ENCODE measurements at regions not wholly inside any gene's neighbourhood (a gene's known extent, or its start where the extent isn't known, plus 50 kb on each side); places are given as distances from the start of the nearest gene placed in this dataset.

DNA sequence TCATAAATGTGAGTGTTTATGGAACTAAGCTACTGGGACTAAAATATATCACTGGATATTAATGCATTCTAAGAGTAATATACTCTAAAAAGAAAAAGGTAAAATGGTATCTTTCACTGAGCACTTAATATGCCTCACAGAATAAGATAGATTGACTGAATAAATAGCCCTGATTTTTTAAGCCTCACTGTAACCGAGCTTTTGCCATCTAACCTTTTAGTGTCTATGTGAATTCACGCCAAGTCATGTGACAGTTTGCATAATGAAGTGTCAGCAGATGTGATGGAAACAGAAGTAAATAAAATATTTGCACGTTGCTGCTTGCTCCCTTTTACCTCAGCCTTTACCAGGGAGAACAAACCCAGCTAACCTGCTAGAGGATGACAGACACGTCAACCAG lies 119.7 kb upstream of the NWD2 start:
- H3K4me3 ChIP-seq = no peak overlapping the region
- DNase-seq (ENCODE audit: low spot score) = no peak
- no peaks in the 10 kb centered on the region for H3K9me2 ChIP-seq (replicated peaks; ENCODE audit: insufficient read depth)
- H3K27ac ChIP-seq = no peak overlapping the region
- H3K4me2 ChIP-seq = no peak overlapping the region
- no peak overlapping the region for H2AFZ ChIP-seq
- no peaks in the 10 kb centered on the region for H3K36me3 ChIP-seq (replicated peaks; ENCODE audit: insufficient read depth, low read depth)
- no peaks in the 10 kb centered on the region for H3K9me3 ChIP-seq (ENCODE audit: low read depth)
- TF ChIP-seq EZH2phosphoT487 (IDR thresholded peaks at IDR 0.05; ENCODE audit: low read depth, severe bottlenecking, unreplicated experiment) (no peak), EZH2 (IDR thresholded peaks at IDR 0.05; ENCODE audit: borderline replicate concordance) (no peak), CTCF (IDR thresholded peaks at IDR 0.05; ENCODE audit: poor library complexity) (no peak)
- H3K27me3 ChIP-seq = no peaks in the 10 kb centered on the region
- H3K4me1 ChIP-seq (ENCODE audit: insufficient read depth) = no peaks in the 10 kb centered on the region
- no peaks in the 10 kb centered on the region for H4K20me1 ChIP-seq (ENCODE audit: insufficient read depth, poor library complexity, severe bottlenecking)
- no peaks in the 10 kb centered on the region for H3K79me2 ChIP-seq
- WGBS (ENCODE audit: low lambda C conversion rate, missing lambda C conversion rate) = 75% methylated on average over 4 of the region's 4 CpGs

DNA sequence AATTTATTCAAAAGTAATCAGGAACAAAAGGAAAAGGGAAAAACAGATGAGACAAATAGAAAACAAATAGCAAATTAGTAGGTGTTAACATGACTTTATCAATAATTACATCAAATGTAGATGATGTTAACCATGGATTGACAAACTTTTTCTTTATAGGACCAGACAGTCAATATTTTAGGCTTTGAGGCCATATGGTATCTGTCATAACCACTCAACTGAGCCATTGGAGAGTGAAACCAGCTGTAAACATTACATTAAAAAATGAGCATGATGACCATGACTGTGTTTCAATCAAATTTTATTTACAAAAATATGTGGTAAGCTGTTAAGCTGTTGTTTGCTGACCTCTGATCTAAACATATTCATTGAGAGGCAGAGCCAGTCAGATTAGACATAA lies 118.5 kb upstream of the NWD2 start:
- DNase-seq (ENCODE audit: low spot score) = no peak
- Histone ChIP-seq H3K4me1 (ENCODE audit: insufficient read depth) (no peaks in the 10 kb centered on the region), H3K27me3 (no peaks in the 10 kb centered on the region), H3K9me3 (ENCODE audit: low read depth) (no peaks in the 10 kb centered on the region), H3K9me2 (replicated peaks; ENCODE audit: insufficient read depth) (no peaks in the 10 kb centered on the region), H2AFZ (no peak overlapping the region), H4K20me1 (ENCODE audit: insufficient read depth, poor library complexity, severe bottlenecking) (no peaks in the 10 kb centered on the region), H3K4me2 (no peak overlapping the region), H3K36me3 (replicated peaks; ENCODE audit: insufficient read depth, low read depth) (no peaks in the 10 kb centered on the region), H3K79me2 (no peaks in the 10 kb centered on the region), H3K27ac (no peak overlapping the region), H3K4me3 (no peak overlapping the region)
- TF ChIP-seq CTCF (IDR thresholded peaks at IDR 0.05; ENCODE audit: poor library complexity) (no peak), EZH2 (IDR thresholded peaks at IDR 0.05; ENCODE audit: borderline replicate concordance) (no peak), EZH2phosphoT487 (IDR thresholded peaks at IDR 0.05; ENCODE audit: low read depth, severe bottlenecking, unreplicated experiment) (no peak)

DNA sequence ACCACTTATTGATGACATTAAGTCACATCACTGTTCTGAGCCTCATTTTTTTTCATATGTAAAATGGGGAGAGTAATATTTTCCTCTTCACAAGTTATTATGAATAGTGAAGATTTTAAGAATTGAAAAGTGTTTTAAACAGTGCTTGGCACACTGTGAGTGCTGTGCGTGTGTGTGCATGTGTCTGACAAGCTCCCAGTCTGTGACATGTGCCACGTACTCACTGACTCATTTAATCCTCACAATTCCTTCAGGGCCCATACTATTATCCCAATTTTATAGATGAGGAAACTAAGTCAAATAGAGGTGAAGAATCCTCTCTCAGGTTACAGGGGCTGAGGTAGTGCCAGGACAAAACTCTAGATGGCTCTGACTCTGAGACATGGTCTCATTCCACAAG lies 114.1 kb upstream of the NWD2 start:
- no peak overlapping the region for H3K4me2 ChIP-seq
- no peaks in the 10 kb centered on the region for H3K4me1 ChIP-seq (ENCODE audit: insufficient read depth)
- no peak overlapping the region for H3K4me3 ChIP-seq
- no peak overlapping the region for H2AFZ ChIP-seq
- no peaks in the 10 kb centered on the region for H4K20me1 ChIP-seq (ENCODE audit: insufficient read depth, poor library complexity, severe bottlenecking)
- H3K27ac ChIP-seq = no peak overlapping the region
- H3K9me3 ChIP-seq (ENCODE audit: low read depth) = no peaks in the 10 kb centered on the region
- no peaks in the 10 kb centered on the region for H3K27me3 ChIP-seq
- TF ChIP-seq EZH2 (IDR thresholded peaks at IDR 0.05; ENCODE audit: borderline replicate concordance) = no peak
- TF ChIP-seq CTCF (IDR thresholded peaks at IDR 0.05; ENCODE audit: poor library complexity) = no peak
- TF ChIP-seq EZH2phosphoT487 (IDR thresholded peaks at IDR 0.05; ENCODE audit: low read depth, severe bottlenecking, unreplicated experiment) = no peak
- H3K36me3 ChIP-seq (replicated peaks; ENCODE audit: insufficient read depth, low read depth) = no peaks in the 10 kb centered on the region
- WGBS (ENCODE audit: low lambda C conversion rate, missing lambda C conversion rate) = 82% methylated on average over 2 of the region's 2 CpGs
- no peaks in the 10 kb centered on the region for H3K79me2 ChIP-seq
- H3K9me2 ChIP-seq (replicated peaks; ENCODE audit: insufficient read depth) = no peaks in the 10 kb centered on the region
- DNase-seq (ENCODE audit: low spot score) = no peak

DNA sequence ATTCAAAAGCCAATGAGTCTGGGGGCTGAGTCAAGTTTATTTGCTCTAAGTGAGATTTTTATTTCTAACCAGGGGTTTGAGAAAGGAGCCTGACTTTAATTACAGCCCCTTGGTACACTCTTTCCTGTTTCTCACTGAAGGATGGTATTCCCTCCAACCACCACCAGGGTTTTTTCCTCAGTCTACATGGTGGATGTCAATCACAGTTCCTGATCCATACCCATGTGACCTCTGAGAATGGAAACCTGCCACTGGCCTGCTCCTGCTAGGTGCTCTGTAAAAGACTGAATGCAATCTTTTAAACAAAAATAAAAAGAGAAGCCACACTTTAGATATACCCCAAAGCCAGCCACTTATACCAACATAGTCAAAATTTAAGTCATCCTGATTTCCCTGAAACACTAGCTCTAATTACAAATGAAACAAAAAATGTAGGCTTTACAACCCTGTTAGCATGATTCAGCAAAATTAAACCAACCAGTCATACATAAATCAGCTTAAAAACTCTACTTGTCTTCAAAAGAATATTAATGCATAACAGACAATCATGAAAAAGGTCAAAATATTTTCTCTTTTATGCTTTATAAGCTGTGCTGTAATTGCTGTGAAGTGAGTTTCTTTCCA lies 112.1 kb upstream of the NWD2 start:
- no peak overlapping the region for H3K4me2 ChIP-seq
- no peak for TF ChIP-seq EZH2phosphoT487 (IDR thresholded peaks at IDR 0.05; ENCODE audit: low read depth, severe bottlenecking, unreplicated experiment)
- TF ChIP-seq CTCF (IDR thresholded peaks at IDR 0.05; ENCODE audit: poor library complexity) = no peak
- TF ChIP-seq EZH2 (IDR thresholded peaks at IDR 0.05; ENCODE audit: borderline replicate concordance) = no peak
- H3K4me1 ChIP-seq (ENCODE audit: insufficient read depth) = no peaks in the 10 kb centered on the region
- H2AFZ ChIP-seq = no peak overlapping the region
- H4K20me1 ChIP-seq (ENCODE audit: insufficient read depth, poor library complexity, severe bottlenecking) = no peaks in the 10 kb centered on the region
- no peak overlapping the region for H3K4me3 ChIP-seq
- H3K9me2 ChIP-seq (replicated peaks; ENCODE audit: insufficient read depth) = no peaks in the 10 kb centered on the region
- no peaks in the 10 kb centered on the region for H3K27me3 ChIP-seq
- no peaks in the 10 kb centered on the region for H3K36me3 ChIP-seq (replicated peaks; ENCODE audit: insufficient read depth, low read depth)
- no peak overlapping the region for H3K27ac ChIP-seq
- DNase-seq (ENCODE audit: low spot score) = no peak
- no peaks in the 10 kb centered on the region for H3K79me2 ChIP-seq
- H3K9me3 ChIP-seq (ENCODE audit: low read depth) = no peaks in the 10 kb centered on the region

All from hepatocyte (in vitro differentiated cells).